ENCODE measurements at regions not wholly inside any gene's neighbourhood (a gene's known extent, or its start where the extent isn't known, plus 50 kb on each side); places are given as distances from the start of the nearest gene placed in this dataset.

- TF ChIP-seq CTCF (IDR thresholded peaks at IDR 0.05) (no peak), POLR2A (IDR thresholded peaks at IDR 0.05) (no peak)
These were observed 91.3 kb upstream of the FOXF1 start for GRCh38 chr16:86418981-86419380.

Measured in testis (tissue), 2 donors.